Lung (tissue), 11 donors: ENCODE measurements at regions not wholly inside any gene's neighbourhood (a gene's known extent, or its start where the extent isn't known, plus 50 kb on each side); places are given as distances from the start of the nearest gene placed in this dataset.
"Not testable (repeated sequence)": the region's sequence is repeated elsewhere in the genome, so short reads cannot be mapped to it uniquely, and the experiment has no call there.

Experiments
- ATAC-seq: fragments of 200-7000 bp; cut with Tn5 transposase; one replicate; pipeline ENCODE4 v1.9.1; 2020; ENCODE audit warnings: moderate number of reproducible peaks; ENCODE audit not compliant: insufficient read depth, low FRiP score
- DNase-seq, 3 donors: peaks; one replicate each; pipeline ENCODE4 v3.0.0-alpha.2; 2013 to 2017
- H3K27ac ChIP-seq, 2 donors: one replicate each; pipeline ENCODE4 v1.5.1; 2013; ENCODE audit warnings: mild to moderate bottlenecking in 2 of 2, moderate library complexity in 2 of 2, control low read depth in 1 of 2, inconsistent platforms in 1 of 2, low read depth in 1 of 2, low read length in 1 of 2
- H3K27me3 ChIP-seq, 3 donors: one replicate each; pipeline ENCODE4 v1.5.1; 2013; ENCODE audit warnings: low read length in 2 of 3; ENCODE audit not compliant: control insufficient read depth in 3 of 3, insufficient read depth in 3 of 3
- H3K36me3 ChIP-seq, 4 donors: one replicate each; pipeline ENCODE4 v1.5.1; 2013; ENCODE audit warnings: low read length in 4 of 4, mild to moderate bottlenecking in 1 of 4, moderate library complexity in 1 of 4; ENCODE audit not compliant: control insufficient read depth in 4 of 4, insufficient read depth in 4 of 4
- H3K4me1 ChIP-seq, 5 donors: one replicate each; pipeline ENCODE4 v1.5.1; 2013; ENCODE audit warnings: low read length in 5 of 5, mild to moderate bottlenecking in 2 of 5, moderate library complexity in 1 of 5; ENCODE audit not compliant: control insufficient read depth in 5 of 5, insufficient read depth in 5 of 5
- H3K4me3 ChIP-seq: one replicate; pipeline ENCODE4 v1.5.1; 2013; ENCODE audit warnings: mild to moderate bottlenecking, control low read depth, moderate library complexity
- H3K9ac ChIP-seq, 2 donors: one replicate each; pipeline ENCODE4 v1.5.1; 2013; ENCODE audit warnings: low read length in 2 of 2, control low read depth in 1 of 2; ENCODE audit not compliant: insufficient read depth in 1 of 2
- H3K9me3 ChIP-seq, 4 donors: one replicate each; pipeline ENCODE4 v1.5.1; 2013; ENCODE audit warnings: low read length in 3 of 4, mild to moderate bottlenecking in 1 of 4, moderate library complexity in 1 of 4; ENCODE audit not compliant: control insufficient read depth in 4 of 4, insufficient read depth in 3 of 4
- CTCF ChIP-seq: IDR thresholded peaks from 2 replicates; pipeline ENCODE4 v1.5.1; 2012; ENCODE audit warnings: mild to moderate bottlenecking; ENCODE audit errors: control extremely low read depth, extremely low read depth
- WGBS, 2 donors: extraction: QIAGEN DNeasy Blood & Tissue Kit; methylation state at CpG; one replicate each; pipeline ENCODE4 v1.1.7; 2013; 5-methylcytosine and 5-hydroxymethylcytosine counted together
- donor health status: control.
- donor health status: control.
- donor health status: Bipolar disorder and iron deficiency.
- donor health status: healthy.
- donor health status: DM: yes; HTN: yes; CAD: no.

GRCh38 chr6:139518556-139519091 is 144.2 kb upstream of the CITED2 start:
- ATAC-seq: no peak
- no peaks in the 10 kb centered on the region for H3K9me3 ChIP-seq
- H3K36me3 ChIP-seq: no peaks in the 10 kb centered on the region
- H3K9ac ChIP-seq: no peak overlapping the region
- no peak for TF ChIP-seq CTCF
- DNase-seq: no peak
- H3K27me3 ChIP-seq: no peaks in the 10 kb centered on the region
- H3K4me1 ChIP-seq: peaks cover 0 to 5% (median 0%) of the 10 kb centered on the region in 5 donors
- 79 to 89% methylated on average over 12 of the region's 12 CpGs for WGBS, 2 donors
- H3K27ac ChIP-seq: no peak overlapping the region
- no peak overlapping the region for H3K4me3 ChIP-seq

GRCh38 chr6:139517998-139518555 is 143.6 kb upstream of the CITED2 start:
- ATAC-seq: not testable (repeated sequence)

GRCh38 chr6:139515511-139515910 is 141.1 kb upstream of the CITED2 start:
- Histone ChIP-seq H3K4me1 (peaks cover 0 to 5% (median 0%) of the 10 kb centered on the region in 5 donors), H3K27me3 (no peaks in the 10 kb centered on the region), H3K36me3 (no peaks in the 10 kb centered on the region), H3K4me3 (no peak overlapping the region), H3K9me3 (no peaks in the 10 kb centered on the region), H3K9ac (no peak overlapping the region), H3K27ac (no peak overlapping the region)
- ATAC-seq (no peak), DNase-seq (no peak)
- TF ChIP-seq CTCF: no peak
- WGBS, 2 donors: 60 to 79% methylated on average over 3 of the region's 3 CpGs

More at GRCh38 chr6:139517998-139518555, 143.6 kb upstream of the CITED2 start:
- H3K27me3 ChIP-seq, H3K9ac ChIP-seq, H3K27ac ChIP-seq, H3K9me3 ChIP-seq, H3K4me1 ChIP-seq, H3K4me3 ChIP-seq, DNase-seq, H3K36me3 ChIP-seq: not testable (repeated sequence)
- WGBS, 2 donors: 51 to 73% methylated on average over 13 to 14 of the region's 14 CpGs

- no peaks in the 10 kb centered on the region for H3K36me3 ChIP-seq
- H3K4me3 ChIP-seq: no peak overlapping the region
- ATAC-seq: no peak
- H3K4me1 ChIP-seq: peaks cover 0 to 1% (median 0%) of the 10 kb centered on the region in 5 donors
- DNase-seq: no peak
- no peak for TF ChIP-seq CTCF
- H3K9me3 ChIP-seq: no peaks in the 10 kb centered on the region
- no peak overlapping the region for H3K27ac ChIP-seq
- H3K9ac ChIP-seq: no peak overlapping the region
- 71 to 84% methylated on average over 3 of the region's 3 CpGs for WGBS, 2 donors
- H3K27me3 ChIP-seq: no peaks in the 10 kb centered on the region
Measured at GRCh38 chr6:139514819-139515218, 140.4 kb upstream of the CITED2 start.
